Neural cell (in vitro differentiated cells): ENCODE measurements at regions not wholly inside any gene's neighbourhood (a gene's known extent, or its start where the extent isn't known, plus 50 kb on each side); places are given as distances from the start of the nearest gene placed in this dataset.

Source experiments
- EP300 ChIP-seq: fragments of 450-650 bp; conservative IDR thresholded peaks from 2 replicates; pipeline ENCODE4 v1.6.1; 2014; ENCODE audit warnings: antibody characterized with exemption, mild to moderate bottlenecking, moderate library complexity; ENCODE audit not compliant: poor library complexity, severe bottlenecking
- EZH2 ChIP-seq: fragments of 200-600, 300-800 bp; shearing (Covaris generic), sonication (generic); IDR thresholded peaks from 2 replicates; pipeline ENCODE4 v1.6.1; 2014; ENCODE audit warnings: antibody characterized with exemption, low read length, borderline replicate concordance, mild to moderate bottlenecking; ENCODE audit not compliant: insufficient read depth, poor library complexity, severe bottlenecking
- MXI1 ChIP-seq: fragments of 450-650 bp; conservative IDR thresholded peaks from 2 replicates; pipeline ENCODE4 v1.6.1; 2014; ENCODE audit warnings: antibody characterized with exemption, mild to moderate bottlenecking; ENCODE audit not compliant: poor library complexity, severe bottlenecking
- POLR2AphosphoS5 ChIP-seq: IDR thresholded peaks from 2 replicates; pipeline ENCODE4 v1.6.1; 2012
- RAD21 ChIP-seq: fragments of 450-650 bp; conservative IDR thresholded peaks from 2 replicates; pipeline ENCODE4 v1.6.1; 2014; ENCODE audit warnings: antibody characterized with exemption, mild to moderate bottlenecking, moderate library complexity
- SMC3 ChIP-seq: fragments of 450-650 bp; conservative IDR thresholded peaks from 2 replicates; pipeline ENCODE4 v1.6.1; 2014; ENCODE audit warnings: antibody characterized with exemption, mild to moderate bottlenecking, moderate library complexity; ENCODE audit not compliant: poor library complexity
- TAF1 ChIP-seq: IDR thresholded peaks from 2 replicates; pipeline ENCODE4 v1.6.1; 2012; ENCODE audit warnings: low read depth
- TF ChIP-seq, protein P1 (sequence below): fragments of 450-650 bp; IDR thresholded peaks from 2 replicates; pipeline ENCODE4 v1.5.1; 2014; ENCODE audit warnings: antibody characterized with exemption, mild to moderate bottlenecking, moderate library complexity; ENCODE audit not compliant: poor library complexity, severe bottlenecking
- TF ChIP-seq, protein P2 (sequence below): IDR thresholded peaks from 2 replicates; pipeline ENCODE4 v1.6.1; 2012; ENCODE audit warnings: borderline replicate concordance

DNA sequence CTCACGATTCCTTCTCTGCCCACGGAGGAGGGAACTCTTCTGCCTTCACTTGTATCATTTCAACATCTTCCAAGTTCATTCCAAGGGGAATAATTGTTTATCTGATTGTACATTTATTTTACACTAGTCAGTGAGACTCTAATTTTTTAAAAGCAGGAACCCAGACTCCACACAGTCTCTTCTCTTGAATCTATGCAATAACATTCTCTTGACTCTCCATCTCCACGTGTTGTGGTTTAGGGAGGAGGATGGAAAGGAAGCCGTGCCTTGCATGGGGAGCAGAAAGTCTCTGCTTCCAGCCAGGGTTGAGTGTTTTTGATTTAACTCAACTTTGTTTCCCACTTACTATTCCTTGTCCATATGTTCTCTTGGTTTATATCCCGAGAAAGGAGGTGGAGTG lies 131.1 kb upstream of the RIOK3 start:
- TF ChIP-seq, protein P1, sequence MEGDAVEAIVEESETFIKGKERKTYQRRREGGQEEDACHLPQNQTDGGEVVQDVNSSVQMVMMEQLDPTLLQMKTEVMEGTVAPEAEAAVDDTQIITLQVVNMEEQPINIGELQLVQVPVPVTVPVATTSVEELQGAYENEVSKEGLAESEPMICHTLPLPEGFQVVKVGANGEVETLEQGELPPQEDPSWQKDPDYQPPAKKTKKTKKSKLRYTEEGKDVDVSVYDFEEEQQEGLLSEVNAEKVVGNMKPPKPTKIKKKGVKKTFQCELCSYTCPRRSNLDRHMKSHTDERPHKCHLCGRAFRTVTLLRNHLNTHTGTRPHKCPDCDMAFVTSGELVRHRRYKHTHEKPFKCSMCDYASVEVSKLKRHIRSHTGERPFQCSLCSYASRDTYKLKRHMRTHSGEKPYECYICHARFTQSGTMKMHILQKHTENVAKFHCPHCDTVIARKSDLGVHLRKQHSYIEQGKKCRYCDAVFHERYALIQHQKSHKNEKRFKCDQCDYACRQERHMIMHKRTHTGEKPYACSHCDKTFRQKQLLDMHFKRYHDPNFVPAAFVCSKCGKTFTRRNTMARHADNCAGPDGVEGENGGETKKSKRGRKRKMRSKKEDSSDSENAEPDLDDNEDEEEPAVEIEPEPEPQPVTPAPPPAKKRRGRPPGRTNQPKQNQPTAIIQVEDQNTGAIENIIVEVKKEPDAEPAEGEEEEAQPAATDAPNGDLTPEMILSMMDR, result no peak
- no peak for TF ChIP-seq POLR2AphosphoS5
- no peak for TF ChIP-seq TAF1
- TF ChIP-seq RAD21, result no peak
- TF ChIP-seq EZH2, result no peak
- no peak for TF ChIP-seq SMC3
- TF ChIP-seq MXI1, result no peak
- no peak for TF ChIP-seq EP300
- TF ChIP-seq, protein P2, sequence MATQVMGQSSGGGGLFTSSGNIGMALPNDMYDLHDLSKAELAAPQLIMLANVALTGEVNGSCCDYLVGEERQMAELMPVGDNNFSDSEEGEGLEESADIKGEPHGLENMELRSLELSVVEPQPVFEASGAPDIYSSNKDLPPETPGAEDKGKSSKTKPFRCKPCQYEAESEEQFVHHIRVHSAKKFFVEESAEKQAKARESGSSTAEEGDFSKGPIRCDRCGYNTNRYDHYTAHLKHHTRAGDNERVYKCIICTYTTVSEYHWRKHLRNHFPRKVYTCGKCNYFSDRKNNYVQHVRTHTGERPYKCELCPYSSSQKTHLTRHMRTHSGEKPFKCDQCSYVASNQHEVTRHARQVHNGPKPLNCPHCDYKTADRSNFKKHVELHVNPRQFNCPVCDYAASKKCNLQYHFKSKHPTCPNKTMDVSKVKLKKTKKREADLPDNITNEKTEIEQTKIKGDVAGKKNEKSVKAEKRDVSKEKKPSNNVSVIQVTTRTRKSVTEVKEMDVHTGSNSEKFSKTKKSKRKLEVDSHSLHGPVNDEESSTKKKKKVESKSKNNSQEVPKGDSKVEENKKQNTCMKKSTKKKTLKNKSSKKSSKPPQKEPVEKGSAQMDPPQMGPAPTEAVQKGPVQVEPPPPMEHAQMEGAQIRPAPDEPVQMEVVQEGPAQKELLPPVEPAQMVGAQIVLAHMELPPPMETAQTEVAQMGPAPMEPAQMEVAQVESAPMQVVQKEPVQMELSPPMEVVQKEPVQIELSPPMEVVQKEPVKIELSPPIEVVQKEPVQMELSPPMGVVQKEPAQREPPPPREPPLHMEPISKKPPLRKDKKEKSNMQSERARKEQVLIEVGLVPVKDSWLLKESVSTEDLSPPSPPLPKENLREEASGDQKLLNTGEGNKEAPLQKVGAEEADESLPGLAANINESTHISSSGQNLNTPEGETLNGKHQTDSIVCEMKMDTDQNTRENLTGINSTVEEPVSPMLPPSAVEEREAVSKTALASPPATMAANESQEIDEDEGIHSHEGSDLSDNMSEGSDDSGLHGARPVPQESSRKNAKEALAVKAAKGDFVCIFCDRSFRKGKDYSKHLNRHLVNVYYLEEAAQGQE, result no peak
